GM18873 (cell line): ENCODE measurements at regions not wholly inside any gene's neighbourhood (a gene's known extent, or its start where the extent isn't known, plus 50 kb on each side); places are given as distances from the start of the nearest gene placed in this dataset.

Experiments
- ATAC-seq: cut with Tn5 transposase; IDR thresholded peaks from one replicate; pipeline ENCODE4 v1.9.1; 2021; ENCODE audit warnings: mild to moderate bottlenecking, moderate library complexity, moderate number of reproducible peaks; ENCODE audit not compliant: unreplicated experiment, low FRiP score

GRCh38 chr1:219681876-219682275, 69.0 kb upstream of the ZC3H11B start:
- ATAC-seq, result no peak

GRCh38 chr1:219676012-219676765, 63.3 kb upstream of the ZC3H11B start:
- ATAC-seq, result no peak

DNA sequence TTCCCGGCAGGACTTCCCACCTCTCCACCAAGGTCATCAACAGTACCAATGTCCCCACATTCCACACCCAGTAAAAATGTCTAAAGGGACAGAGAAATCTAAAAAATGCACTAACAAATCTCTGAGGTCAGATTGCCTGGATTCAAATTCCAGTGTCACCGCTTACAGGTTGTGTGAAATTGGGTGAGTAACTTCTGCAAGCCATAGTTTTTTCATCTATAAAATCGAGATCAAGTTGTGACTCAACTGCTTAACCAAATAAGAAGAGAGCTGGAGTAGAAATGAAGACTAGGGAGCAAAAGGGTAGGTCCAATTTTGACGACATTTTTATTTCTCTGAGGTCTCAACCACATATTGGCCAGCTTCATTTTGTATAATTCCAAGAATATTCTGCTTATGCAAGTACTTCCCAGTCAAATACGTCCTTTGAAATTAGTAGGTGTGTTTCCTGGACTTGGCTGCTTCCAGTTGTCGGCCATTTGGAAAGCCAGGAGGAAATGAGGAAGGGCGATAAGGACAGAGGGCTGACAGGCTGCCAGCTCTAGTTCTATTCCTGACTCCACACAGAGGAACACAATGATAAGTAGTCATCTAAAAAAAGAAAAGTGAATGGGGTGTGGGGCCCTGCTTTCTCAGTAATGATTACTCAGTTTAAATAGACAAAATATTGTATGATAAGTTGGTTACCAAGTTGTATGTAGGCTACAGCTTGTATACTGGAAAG, 57.7 kb upstream of the ZC3H11B start:
- ATAC-seq, result no peak

DNA sequence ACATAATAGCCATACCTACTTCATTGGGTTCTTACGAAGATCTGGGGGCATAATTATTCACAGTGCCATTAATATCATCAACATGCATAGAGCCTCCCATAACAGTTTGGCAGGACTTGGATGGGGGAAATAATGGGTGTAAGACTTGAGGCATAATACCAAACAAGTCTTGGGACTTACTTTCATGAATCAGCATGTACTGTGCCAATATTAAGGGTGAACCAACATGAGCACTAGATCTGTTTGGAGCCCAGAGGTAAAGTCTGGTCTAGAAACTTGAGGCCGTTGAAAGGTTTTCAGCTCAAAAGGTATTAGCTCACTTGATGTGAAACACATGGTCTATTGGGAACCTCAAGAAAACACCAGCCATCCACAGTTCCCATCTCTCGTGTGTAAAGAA, 56.7 kb upstream of the ZC3H11B start:
- ATAC-seq, result no peak

DNA sequence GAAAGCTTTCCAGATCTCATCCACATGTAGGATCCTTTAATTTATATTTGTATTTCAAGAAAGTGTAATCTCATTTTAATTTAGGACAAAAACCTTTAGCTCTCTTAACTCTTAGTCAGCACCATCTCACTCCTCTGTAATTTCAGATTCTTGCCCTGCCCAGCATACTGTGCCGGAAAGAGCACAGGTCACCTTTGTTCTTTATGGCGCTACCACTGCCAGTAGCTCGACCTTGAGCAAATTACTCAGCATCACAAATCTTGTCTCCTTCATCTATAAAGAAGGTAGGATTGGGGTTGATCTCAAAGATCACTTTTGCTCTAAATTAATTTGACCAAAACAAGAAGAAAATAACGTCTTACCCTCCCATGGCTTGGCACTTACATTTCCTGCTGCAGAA, 56.1 kb upstream of the ZC3H11B start:
- no peak for ATAC-seq

GRCh38 chr1:219668446-219668845, 55.5 kb upstream of the ZC3H11B start:
- no peak for ATAC-seq

GRCh38 chr1:219666242-219666641, 53.3 kb upstream of the ZC3H11B start:
- no peak for ATAC-seq

GRCh38 chr1:219665089-219665488, 52.2 kb upstream of the ZC3H11B start:
- ATAC-seq, result no peak

DNA sequence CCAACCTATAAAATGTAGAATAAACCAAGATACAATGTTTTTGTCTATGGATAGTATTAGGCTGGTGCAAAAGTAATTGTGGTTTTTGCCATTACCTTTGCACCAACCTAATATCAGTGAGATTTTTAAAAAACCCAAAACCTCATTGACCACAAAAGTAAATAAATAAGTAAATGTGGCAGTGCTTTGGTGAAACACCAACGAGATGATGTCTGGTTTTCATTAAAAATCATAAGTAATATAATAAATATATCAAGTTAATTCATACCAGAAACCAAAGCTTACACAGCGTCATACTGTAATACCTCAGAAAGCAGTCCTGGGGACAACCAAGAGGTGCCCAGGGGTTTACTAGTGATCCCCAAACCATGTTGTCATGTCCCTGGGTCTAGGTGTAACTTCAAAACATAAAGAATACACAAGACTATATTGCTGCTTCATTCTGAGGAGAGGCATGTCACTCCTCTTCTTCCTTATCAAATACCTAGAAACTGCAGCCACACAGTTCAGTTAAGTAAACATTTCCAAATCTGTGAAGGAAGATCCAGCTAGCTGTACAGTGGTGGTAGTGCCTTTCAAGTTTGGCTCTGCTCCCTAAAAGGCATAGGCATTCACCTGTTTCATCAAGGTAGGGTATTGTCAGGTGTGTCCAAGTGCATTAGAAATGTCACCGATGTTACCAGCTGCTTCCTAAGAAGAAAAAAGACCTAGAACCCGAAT, 51.6 kb upstream of the ZC3H11B start:
- no peak for ATAC-seq
